SK-N-SH treated with all-trans-retinoic acid at 6 μM for 48 hours (cell line): ENCODE measurements at regions not wholly inside any gene's neighbourhood (a gene's known extent, or its start where the extent isn't known, plus 50 kb on each side); places are given as distances from the start of the nearest gene placed in this dataset.

ENCODE experiments used
- ARNTL ChIP-seq: fragments of 450-650 bp; formaldehyde crosslinking; IDR thresholded peaks from 2 replicates; pipeline ENCODE4 v1.5.0; 2020; ENCODE audit warnings: low read depth, mild to moderate bottlenecking, moderate library complexity, borderline replicate concordance
- CREB5 ChIP-seq: fragments of 250-450 bp; sonication (Bioruptor Pico); IDR thresholded peaks from 2 replicates; pipeline ENCODE4 v1.5.1; 2020; ENCODE audit warnings: low read depth, mild to moderate bottlenecking, moderate library complexity
- CSRNP3 ChIP-seq: fragments of 250-450 bp; sonication (Bioruptor Pico); IDR thresholded peaks from 2 replicates; pipeline ENCODE4 v1.5.1; 2021; ENCODE audit warnings: mild to moderate bottlenecking, moderate library complexity
- ESRRG ChIP-seq: fragments of 250-450 bp; sonication (Bioruptor Pico); IDR thresholded peaks from 2 replicates; pipeline ENCODE4 v1.6.1; 2021; ENCODE audit warnings: mild to moderate bottlenecking
- OSR1 ChIP-seq: fragments of 250-450 bp; sonication (Bioruptor Pico); IDR thresholded peaks from 2 replicates; pipeline ENCODE4 v1.8.0; 2022; ENCODE audit warnings: moderate library complexity, mild to moderate bottlenecking, inconsistent platforms
- PPARA ChIP-seq: fragments of 250-450 bp; sonication (Bioruptor Pico); IDR thresholded peaks from 2 replicates; pipeline ENCODE4 v1.5.0; 2020; ENCODE audit warnings: mild to moderate bottlenecking, borderline replicate concordance
- RARB ChIP-seq: fragments of 250-450 bp; sonication (Bioruptor Pico); IDR thresholded peaks from 2 replicates; pipeline ENCODE4 v1.8.0; 2021; ENCODE audit warnings: mild to moderate bottlenecking, moderate library complexity
- TCF4 ChIP-seq: fragments of 250-450 bp; sonication (Bioruptor Pico); IDR thresholded peaks from 2 replicates; pipeline ENCODE4 v1.8.0; 2021; ENCODE audit warnings: mild to moderate bottlenecking, moderate library complexity, borderline replicate concordance
- TOX ChIP-seq: fragments of 250-450 bp; sonication (Bioruptor Pico); IDR thresholded peaks from 2 replicates; pipeline ENCODE4 v1.8.0; 2021; ENCODE audit warnings: mild to moderate bottlenecking, moderate library complexity, borderline replicate concordance
- ZC3H10 ChIP-seq: fragments of 250-450 bp; sonication (Bioruptor Pico); IDR thresholded peaks from 2 replicates; pipeline ENCODE4 v1.5.1; 2021; ENCODE audit warnings: mild to moderate bottlenecking, moderate library complexity
- ZFP3 ChIP-seq: fragments of 250-450 bp; sonication (Bioruptor Pico); IDR thresholded peaks from 2 replicates; pipeline ENCODE4 v1.5.0; 2020; ENCODE audit warnings: mild to moderate bottlenecking, moderate library complexity

- TF ChIP-seq CSRNP3 (CRISPR knock-in tag), result no peak
- TF ChIP-seq CREB5, result no peak
- TF ChIP-seq ARNTL, result no peak
- no peak for TF ChIP-seq TOX (CRISPR knock-in tag)
- no peak for TF ChIP-seq TCF4 (CRISPR knock-in tag)
- TF ChIP-seq RARB (CRISPR knock-in tag), result no peak
- TF ChIP-seq ZFP3 (CRISPR knock-in tag), result no peak
- no peak for TF ChIP-seq ESRRG
- no peak for TF ChIP-seq ZC3H10 (CRISPR knock-in tag)
- TF ChIP-seq PPARA (CRISPR knock-in tag), result no peak
- no peak for TF ChIP-seq OSR1
Observed at GRCh38 chr13:72163678-72164077, 296.7 kb upstream of the DACH1 start.
